UCSD-AML1 (cell line): ENCODE measurements at regions not wholly inside any gene's neighbourhood (a gene's known extent, or its start where the extent isn't known, plus 50 kb on each side); places are given as distances from the start of the nearest gene placed in this dataset.

ENCODE experiments used
- DNase-seq: peaks from one replicate; lab custom pipeline; 2025; ENCODE audit not compliant: unreplicated experiment; lab: John Stamatoyannopoulos, UW

DNA sequence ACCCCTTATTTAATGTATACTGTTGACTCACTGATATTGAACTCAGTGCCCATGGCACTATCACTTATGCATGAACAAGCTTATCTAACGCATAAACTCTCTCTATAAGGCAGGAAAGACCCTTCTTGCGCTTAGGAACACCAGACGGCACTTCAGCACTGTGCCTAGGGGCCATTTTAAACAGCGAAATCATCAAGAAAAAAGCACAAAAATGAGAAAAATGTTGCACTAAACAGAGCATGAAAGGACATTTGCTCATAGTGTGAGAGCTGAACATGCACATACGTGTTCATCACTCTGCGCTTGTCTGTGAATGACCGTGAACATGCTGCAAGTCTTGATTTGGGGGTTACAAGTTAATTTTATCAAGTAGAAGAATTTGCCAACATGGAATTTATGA, 109.6 kb downstream of the WDR11 start:
- no peak for DNase-seq

DNA sequence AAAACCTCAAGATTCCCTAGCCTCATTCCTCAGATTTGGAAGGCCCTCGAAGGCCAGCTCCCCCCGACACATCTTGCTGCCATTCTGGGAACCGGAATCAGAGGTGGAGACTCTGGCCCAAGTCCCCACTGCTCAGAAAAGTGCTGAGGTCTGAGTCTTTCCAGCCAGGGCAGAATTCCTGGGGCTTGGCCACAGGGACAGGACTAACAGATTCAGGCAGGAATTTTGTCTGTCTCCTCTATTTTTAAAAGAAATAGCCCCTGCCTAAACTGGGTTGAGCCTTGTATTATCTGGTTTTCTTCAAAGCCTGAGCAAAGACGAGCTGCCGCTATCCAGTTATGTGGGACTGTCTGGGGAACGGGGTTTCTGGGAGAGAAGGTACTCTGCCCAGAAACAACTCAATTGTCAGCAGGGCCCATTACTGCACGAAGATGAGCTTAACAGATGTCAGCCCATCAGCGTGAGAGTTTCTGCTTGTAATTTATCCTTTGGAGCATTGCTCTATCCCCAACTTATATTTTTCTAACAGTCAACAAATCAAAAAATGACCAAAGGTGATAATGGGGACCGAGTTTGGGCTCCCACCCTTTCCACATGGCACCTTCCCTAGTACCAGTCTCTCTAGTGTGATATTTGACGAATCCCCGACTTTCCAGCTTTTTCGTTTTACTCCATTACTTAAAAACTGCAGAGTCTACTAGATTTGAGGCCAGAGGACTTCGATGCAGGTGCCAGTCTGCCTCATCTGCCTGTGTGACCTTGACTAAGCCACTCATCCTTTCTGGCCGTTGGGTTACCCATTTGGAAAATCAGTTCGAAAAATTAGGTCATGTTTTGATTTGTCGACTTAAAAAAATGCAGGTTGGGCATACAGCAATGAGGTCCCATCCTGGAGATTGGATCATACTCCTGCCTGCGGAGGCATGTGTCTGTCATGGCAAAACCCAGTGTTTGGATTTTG, 110.9 kb downstream of the WDR11 start:
- no peak for DNase-seq

DNA sequence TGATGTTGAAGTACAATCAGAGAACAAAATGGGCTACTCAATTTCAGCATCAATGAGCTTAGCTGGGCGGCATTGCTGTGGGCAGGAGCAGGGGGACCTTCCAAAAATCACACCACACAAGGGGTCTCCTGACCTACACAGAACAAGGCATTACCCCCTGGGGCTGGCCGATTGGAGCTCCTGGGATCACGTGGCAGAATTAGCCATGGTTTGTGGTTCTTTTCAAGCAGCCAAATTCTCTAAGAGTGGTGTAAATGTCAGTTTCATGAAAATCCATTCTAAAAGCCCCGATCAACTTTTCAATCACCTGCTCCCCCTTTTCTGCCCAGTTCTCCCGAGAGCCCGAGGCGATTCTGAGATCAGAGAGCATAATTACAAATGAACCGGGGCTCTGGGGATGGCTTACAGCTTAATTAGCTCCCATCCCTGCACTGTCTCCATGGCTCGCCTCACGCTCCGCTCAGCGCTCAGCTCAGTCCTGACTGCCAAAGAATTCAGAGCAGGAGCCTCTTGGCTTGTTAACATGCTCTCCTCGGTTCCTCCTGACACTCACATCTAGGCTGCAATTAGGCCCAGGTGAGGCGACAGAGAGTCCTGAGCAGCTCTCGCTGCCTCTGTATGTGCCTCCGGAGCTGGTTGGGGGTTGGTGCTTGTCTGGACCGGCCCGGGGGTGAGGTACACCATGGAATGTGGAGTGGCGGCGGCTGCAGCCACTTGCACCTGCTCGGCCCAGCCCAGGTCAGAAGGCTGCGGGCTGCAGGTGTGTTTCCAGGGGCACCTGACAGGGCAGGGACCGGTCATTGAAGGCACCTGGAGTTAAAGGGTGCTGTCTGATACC, 111.8 kb downstream of the WDR11 start:
- no peak for DNase-seq

DNA sequence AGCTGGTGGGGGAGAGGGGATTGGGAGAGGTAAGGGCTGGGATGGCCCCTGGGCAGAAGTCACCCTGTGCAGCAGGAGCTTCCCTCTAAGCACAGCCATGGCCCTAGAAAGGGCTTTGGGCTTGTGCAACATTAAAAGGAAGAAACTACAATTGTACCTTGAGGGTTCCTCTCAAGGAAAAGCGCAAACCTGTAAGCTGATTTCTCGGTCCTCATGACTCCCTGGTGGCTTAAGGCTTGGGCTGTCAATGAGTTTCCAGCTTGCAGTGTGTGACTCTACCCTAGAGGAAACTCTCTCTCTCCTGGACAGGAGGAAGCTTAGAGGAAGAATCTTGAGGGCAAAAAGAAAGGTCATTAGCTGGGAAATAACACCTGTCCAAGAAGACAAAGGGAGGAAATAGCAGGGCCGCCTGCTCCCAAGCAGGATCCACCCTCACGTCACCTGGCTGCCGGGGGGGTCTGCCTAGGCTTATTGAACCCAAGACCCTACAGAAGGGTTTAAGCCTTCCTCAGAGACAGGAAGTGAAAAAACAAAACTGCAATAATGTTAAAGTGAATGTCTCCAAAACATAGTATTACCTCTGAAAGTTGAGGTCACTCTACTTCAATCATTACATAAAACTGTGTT, 112.5 kb downstream of the WDR11 start:
- no peak for DNase-seq

DNA sequence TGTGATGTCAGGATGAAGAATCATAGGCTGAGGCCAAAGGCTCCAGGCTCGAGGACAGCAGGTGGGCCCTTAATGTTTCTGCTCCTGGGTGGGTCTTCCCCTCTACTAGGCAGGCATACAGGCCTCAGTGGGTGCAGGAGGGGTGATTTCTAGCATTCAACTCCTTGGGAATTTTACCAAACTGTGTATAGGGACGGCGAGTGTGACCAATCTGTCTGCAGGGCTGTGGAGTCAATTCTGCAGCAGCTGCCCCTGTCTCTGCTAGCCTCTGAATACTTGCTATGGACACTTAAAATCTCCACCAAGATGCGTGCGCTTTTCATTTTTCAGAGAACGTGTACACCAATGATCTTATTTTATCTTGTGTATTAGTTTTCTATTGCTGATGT, 115.5 kb downstream of the WDR11 start:
- DNase-seq: no peak

DNA sequence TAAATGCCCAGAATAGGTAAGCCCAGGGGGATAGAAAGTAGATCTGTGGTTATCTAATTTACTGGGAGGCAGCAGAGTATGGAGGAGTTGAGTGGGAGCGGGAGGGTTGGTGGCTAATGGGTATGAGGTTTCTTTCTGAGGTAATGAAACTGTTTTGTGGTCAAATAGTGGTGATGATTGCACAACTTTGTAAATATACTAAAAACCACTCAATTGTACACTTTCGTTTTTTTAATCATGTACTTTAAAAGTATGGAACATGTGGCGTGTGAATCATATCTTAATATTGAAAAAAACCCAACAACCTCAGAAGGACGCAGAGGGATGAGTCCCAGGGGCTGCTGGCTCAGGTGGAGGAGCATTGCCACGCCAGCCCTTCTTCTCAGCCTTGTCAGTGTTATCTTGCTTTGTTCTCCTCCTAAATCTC, 118.1 kb downstream of the WDR11 start:
- no peak for DNase-seq

DNA sequence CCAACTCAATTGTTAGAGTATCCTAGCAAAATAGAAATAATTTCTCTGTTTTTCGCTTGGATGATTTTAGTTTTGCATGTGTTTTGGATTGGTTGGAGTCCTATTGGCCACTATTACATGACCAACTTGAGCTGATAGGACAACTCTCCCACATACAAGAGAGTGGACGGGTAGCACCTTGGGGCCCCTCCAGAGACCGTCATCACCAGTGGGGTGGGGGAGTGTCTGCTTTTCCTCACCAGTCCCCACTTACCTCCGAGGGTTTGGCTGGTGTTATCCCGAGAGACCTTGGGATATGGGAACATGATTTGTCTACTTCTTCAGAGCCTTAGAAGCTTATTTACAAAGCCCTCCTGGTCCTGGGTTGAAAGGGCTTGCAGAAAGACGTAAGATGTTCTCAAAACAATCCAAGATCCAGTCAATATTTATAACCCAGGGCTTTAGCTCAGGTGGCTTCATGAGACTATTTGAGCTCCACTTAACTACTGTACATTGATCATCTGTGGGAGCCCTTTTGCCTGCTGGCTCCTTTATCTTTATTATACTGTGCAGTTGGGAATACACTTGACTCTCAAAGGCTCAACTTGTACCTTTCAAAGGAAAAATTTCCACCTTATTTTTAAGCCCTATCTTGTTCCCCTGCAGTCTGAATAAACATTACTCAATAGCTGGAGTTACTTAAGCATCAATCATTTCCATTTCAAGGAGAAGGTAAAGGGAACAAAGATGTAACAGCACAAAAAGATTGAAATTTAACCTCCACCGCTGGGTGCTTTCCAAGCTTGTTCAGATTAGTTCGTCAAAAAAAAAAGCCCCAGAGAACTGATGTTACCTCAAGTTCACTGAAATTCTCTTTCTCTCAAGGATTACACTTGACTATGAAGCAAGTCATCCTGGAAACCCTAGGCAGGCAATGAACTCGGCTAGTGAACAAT, 119.7 kb downstream of the WDR11 start:
- DNase-seq: no peak

DNA sequence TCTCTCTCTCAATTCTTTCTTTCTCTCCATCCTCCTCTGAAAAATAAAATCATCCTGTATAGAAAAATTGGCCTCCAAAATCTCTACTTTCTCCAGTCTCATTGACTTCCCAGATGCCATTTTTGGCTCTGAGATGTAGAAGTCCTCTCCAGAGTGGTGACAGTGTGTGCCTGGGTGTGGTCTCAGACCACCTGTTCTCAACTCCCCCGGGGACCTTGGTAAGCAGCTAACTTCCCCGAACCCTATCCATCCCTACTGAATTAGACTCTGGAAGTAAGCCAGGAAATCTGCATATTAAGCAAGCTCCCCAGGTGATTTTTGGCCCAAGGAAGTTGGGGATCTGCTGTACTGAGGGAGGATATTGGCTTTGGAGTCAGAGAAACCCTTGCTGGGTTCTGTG, 120.5 kb downstream of the WDR11 start:
- no peak for DNase-seq

DNA sequence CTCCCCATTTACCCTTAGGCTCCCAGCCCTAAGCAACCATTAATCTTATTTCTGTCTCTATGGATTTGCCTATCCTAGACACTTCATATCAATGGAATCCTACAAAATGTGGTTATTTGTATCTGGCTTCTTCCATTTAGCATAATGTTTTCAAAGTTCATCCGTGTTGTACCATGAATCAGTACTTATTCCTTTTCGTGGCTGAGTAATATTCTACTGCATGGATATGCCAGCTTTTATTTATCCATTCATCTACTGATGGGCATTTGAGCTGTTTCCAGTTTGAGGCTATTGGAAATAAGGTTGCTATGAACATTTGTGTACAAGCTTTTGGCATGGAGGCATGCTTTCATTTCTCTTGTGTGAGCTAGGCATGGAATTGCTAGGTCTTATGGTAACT, 121.1 kb downstream of the WDR11 start:
- DNase-seq: no peak

DNA sequence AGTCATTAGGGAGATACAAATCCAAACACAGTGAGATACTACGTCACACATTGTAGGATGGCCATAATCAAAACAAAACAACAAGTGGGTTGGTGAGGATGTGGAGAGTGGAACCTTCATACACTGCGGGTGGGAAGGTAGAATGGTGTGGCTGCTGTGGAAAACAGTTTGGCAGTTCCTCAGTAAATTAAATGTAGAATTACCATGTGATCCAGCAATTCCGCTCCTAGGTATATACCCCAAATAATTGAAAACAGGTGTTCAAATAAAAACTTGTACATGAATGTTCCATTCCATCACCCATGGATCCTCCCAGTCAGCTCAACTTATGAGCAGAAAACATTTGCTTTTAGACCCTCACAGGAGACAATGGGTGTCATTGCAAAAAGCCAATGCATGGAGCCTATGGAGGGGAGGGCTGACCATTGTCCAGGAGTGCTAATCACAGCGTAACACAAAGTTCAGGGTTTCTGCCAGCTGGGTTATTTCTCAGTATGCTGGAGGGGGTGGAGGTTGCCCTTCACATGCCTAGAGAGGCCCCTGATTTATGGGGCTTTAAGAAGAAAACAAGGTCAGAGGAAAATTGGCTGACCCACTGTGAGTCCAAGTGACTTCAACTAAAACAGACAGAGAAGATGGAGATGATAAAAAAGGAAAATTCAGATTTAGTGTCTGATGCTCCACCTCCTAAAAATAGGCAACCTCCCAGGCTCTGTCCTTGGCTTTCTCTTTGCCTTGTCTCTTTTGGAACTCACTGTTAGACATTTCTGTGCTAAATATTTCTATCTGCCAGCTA, 124.1 kb downstream of the WDR11 start:
- no peak for DNase-seq

DNA sequence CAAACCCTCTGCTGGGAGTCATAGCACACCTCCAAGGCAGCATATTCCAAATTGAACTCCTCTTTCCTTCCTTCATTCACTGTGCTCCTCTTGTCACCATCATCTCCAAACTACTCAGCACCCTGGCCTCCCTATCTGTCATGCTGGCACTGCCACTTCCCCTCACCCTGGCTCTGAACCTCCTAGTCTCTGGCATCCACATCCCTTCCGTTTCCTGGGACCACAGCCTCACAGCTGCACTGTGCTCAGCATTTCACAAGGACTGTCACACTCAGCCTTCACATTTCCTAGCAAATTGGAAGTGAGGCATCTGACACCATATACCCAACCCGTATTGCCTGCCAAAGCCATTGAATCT, 124.7 kb downstream of the WDR11 start:
- no peak for DNase-seq

DNA sequence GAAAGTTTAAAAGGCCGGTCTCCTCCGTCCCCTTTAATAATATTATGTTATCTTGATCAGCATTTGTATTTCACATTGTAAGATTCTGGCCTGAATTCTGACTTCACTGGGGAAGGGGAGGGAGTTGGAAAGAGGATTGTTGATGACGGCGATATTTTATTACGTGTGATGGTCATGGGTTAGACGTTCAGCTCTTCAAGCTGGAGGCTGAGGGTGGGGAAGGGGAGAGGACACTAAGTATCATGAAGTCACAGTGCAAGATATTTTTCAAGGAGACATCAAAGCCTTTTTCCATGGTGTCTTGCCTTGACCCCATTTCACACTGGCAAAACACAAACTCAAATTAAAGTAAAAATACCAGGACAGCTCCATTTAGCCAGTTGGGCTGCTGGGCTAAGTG, 126.7 kb downstream of the WDR11 start:
- no peak for DNase-seq

DNA sequence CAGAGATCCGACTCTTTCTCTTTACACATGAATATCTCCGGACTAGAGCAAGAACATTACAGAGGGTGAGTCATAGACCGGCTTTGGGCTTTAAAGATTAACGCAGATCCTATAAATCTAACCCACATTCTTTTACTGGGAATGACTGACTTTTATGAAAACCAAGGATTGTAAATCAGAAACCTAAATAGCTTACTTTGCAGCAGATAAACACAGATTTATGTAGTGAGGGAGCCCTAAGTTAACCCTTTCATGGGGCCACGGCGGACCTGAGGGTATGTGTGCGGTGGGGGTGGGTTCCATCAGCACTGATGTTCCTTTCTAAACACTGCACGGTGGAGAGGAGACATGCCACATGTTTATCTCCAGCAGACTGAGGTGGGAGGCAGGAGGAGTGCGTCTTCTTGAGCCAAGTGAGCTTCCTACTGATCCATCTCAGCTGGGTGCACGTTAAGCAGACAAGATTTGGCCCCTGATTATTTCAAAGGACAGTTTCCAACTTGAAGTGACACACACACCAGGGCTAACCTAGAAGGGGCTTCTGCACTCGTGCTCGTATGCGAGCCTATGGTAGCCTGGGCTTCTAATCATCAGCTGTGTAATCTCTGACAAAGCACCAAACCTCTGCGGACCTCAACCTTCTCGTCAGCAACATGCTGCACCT, 127.6 kb downstream of the WDR11 start:
- no peak for DNase-seq

DNA sequence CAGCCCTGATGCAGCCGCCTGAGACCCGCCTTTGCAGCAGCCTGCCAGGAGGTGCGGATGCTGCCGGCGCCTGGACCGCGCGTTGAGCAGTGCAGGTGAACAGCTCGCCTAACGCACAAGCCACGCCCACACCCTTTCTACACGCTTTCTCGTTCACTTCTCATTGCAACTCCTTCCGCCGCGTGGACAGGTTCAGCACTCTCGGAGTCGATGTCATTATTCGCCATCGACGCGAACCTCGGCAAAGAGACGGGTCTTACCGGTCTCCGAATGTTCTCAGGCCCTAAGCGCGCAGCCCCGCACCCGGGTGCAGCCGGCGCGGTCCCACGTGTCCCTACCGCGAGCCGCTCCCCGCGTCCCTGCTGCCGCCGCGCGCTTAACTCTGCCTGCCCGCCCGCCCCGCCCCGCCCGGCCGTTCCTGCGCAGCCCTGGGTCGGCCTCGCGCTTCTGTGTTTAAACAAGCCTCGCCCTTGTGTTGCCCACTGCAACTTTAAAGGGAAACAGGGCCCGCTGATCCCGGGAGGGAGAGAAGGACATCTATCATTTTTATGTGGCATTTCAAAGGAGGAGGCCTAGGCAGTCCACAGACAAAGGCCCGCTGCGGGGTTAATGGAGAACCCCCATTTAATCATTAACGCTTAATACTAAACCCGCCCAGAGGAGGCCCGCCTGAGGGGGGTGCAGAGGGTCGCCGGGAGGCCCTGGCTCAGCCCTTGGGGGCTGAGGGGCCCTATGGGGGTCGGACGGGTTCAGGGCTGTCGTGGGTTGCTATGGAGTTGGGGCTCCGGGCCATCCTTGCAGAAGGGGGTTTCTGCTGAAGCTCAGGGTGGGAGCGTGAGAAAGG, 128.5 kb downstream of the WDR11 start:
- DNase-seq: no peak

DNA sequence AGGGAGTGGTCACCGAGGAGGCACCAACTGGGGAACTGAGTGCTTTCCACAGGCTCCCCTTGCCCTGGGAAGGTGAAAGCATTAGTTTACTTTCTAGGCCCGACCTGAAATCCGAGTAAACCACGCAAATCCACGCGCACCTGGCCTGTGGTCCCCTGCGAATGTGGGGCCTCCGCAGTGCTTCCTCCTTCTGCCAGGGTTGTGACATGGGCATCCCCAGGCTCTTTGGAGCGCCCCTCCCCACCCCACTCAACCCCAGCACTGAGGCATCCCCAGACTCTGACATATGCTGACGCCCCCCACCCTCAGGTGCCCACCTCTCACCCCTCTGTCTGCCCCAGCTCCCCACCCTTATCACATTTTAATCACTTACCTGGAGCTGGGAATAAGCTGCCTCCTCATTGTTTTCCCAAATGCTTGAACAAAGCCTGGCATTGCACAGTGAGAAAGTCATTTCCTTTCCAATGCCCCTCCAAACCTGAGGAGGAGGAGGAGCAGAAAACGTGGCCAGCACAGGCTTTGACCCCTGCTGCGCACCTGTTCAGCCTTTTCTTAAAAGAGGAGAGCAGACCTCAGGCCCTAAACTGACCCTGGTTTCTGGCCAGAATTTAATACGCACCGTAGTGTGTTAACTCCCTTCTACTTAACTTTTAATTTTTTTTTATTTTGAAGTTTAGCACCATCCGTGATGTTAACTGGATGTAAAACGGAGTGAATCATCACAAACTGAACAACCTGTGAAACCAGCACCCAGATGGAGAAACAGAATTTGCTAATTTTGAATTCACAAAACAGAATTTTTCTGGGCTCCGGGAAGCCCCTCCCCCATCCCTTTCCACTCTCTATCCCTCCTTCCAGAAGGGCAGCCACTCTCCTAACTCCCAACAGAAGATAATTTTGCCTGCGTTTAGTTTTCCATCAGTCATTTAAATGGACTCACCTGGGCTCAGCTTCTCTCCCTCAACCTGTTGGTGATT, 129.4 kb downstream of the WDR11 start:
- no peak for DNase-seq

DNA sequence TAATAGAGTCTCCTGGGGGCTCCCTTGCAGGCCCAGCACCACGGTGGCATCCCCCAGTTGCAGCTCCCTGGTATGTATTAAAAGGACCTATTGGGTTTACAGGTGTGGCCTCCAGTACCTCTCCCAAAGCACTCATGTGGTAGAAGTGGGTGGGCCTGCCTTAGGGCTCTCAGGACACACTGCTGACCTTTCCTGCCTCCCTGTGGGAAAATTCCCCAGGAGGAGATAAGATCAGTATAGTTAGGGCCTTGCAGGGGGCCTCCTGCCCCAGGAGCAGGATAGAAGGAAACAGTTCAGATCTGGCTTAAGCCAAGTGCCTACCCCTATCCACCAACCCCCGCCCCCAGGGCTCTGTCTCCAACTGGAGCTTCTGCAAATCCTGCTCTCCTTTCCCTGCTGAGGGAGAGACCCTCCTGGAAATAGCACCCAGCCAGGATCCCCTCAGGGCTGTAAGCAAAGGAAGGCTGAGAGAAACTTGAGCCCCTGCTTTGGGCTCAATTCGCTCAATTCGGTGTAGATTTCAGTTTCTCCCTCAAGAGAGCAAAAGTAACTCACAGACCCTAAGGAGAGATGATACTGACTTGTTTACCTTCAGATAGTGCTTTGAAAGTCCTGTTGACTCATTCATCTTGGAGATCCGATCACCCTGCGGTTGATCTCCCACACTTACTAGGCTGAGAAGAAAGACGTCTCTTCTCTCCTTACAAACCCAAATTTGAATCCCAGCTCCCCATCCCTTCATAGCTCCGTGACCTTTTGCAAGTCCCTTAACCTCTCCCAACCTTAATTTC, 130.6 kb downstream of the WDR11 start:
- DNase-seq: no peak
